Keratinocyte (primary cell): ENCODE measurements at regions not wholly inside any gene's neighbourhood (a gene's known extent, or its start where the extent isn't known, plus 50 kb on each side); places are given as distances from the start of the nearest gene placed in this dataset.

ENCODE experiments used
- DNase-seq: peaks from one replicate; pipeline ENCODE4 v3.0.0-alpha.2; 2011; ENCODE audit warnings: low read depth, missing footprints, low spot score
- FAIRE-seq: peaks from 2 replicates; lab custom pipeline; 2011; peaks lifted over from hg19 to GRCh38; lab: Jason Lieb, UNC
- H2AFZ ChIP-seq: 2 replicates; pipeline ENCODE4 v1.6.0; 2012; ENCODE audit warnings: low read length, control low read depth, inconsistent platforms; ENCODE audit not compliant: control insufficient read depth
- H3K27ac ChIP-seq: 2 replicates; pipeline ENCODE4 v1.5.1; 2011; ENCODE audit warnings: low read length; ENCODE audit not compliant: control insufficient read depth, insufficient read depth
- H3K27me3 ChIP-seq: 3 replicates; pipeline ENCODE4 v1.6.0; 2011; ENCODE audit warnings: low read length; ENCODE audit not compliant: control insufficient read depth, insufficient read depth; ENCODE audit errors: extremely low read depth
- H3K36me3 ChIP-seq, 2 experiments: 2 replicates in 1 of 2; 3 replicates in 1 of 2; pipeline ENCODE4 v1.5.1; 2011; ENCODE audit warnings: low read length in 2 of 2, mild to moderate bottlenecking in 1 of 2; ENCODE audit not compliant: control insufficient read depth in 2 of 2, insufficient read depth in 2 of 2; ENCODE audit errors: extremely low read depth in 1 of 2
- H3K4me1 ChIP-seq: 3 replicates; pipeline ENCODE4 v1.5.1; 2011; ENCODE audit warnings: low read length; ENCODE audit not compliant: control insufficient read depth, insufficient read depth; ENCODE audit errors: extremely low read depth
- H3K4me2 ChIP-seq: 3 replicates; pipeline ENCODE4 v1.6.0; 2011; ENCODE audit warnings: low read depth, low read length; ENCODE audit not compliant: control insufficient read depth, insufficient read depth; ENCODE audit errors: extremely low read depth
- H3K4me3 ChIP-seq, 3 experiments: fragments of 200-600 bp in 1 of 3; sonication (generic) in 1 of 3; 2 replicates in 2 of 3; 3 replicates in 1 of 3; pipeline ENCODE4 v1.5.1; 2011 to 2016; ENCODE audit warnings: low read length in 3 of 3, mild to moderate bottlenecking in 3 of 3, control low read depth in 2 of 3, inconsistent platforms in 1 of 3, low read depth in 1 of 3, mixed read lengths in 1 of 3, mixed run types in 1 of 3, moderate library complexity in 1 of 3; ENCODE audit not compliant: control insufficient read depth in 2 of 3, insufficient read depth in 2 of 3; ENCODE audit errors: extremely low read depth in 1 of 3
- H3K79me2 ChIP-seq: 2 replicates; pipeline ENCODE4 v1.6.0; 2012; ENCODE audit warnings: low read length; ENCODE audit not compliant: control insufficient read depth, insufficient read depth
- H3K9ac ChIP-seq: 3 replicates; pipeline ENCODE4 v1.6.0; 2011; ENCODE audit warnings: low read length; ENCODE audit not compliant: control insufficient read depth, insufficient read depth; ENCODE audit errors: extremely low read depth
- H3K9me1 ChIP-seq: 3 replicates; pipeline ENCODE4 v1.6.0; 2011; ENCODE audit warnings: low read length; ENCODE audit not compliant: control insufficient read depth, insufficient read depth; ENCODE audit errors: extremely low read depth
- H3K9me3 ChIP-seq: 2 replicates; pipeline ENCODE4 v1.5.1; 2012; ENCODE audit warnings: low read depth, low read length; ENCODE audit not compliant: control insufficient read depth
- H4K20me1 ChIP-seq: 3 replicates; pipeline ENCODE4 v1.6.0; 2011; ENCODE audit warnings: low read length; ENCODE audit not compliant: control insufficient read depth, insufficient read depth; ENCODE audit errors: extremely low read depth
- CTCF ChIP-seq, 3 experiments: IDR thresholded peaks in 1 of 3; conservative IDR thresholded peaks in 1 of 3; optimal IDR thresholded peaks in 1 of 3; 2 replicates in 2 of 3; 3 replicates in 1 of 3; pipeline versions ENCODE3 to v1.5.1; 2011; ENCODE audit warnings: low read length in 3 of 3, mild to moderate bottlenecking in 3 of 3, moderate library complexity in 2 of 3, control low read depth in 1 of 3, inconsistent platforms in 1 of 3; ENCODE audit not compliant: insufficient read depth in 2 of 3; ENCODE audit errors: extremely low read depth in 1 of 3
- EZH2 ChIP-seq: IDR thresholded peaks from one replicate; pipeline ENCODE4 v1.6.1; 2012; ENCODE audit warnings: inconsistent platforms, mild to moderate bottlenecking, low read length, moderate library complexity
- dilution Hi-C: fragments of 300-500 bp; cut with MboI; formaldehyde crosslinking; loops from one replicate; pipeline ENCODE4 v1.7.0; 2020; ENCODE audit warnings: low sequenced_read_pairs; ENCODE audit not compliant: extremely low pct_ligation_motif_present

- Histone ChIP-seq H3K79me2 (no peaks in the 10 kb centered on the region), H3K27me3 (no peaks in the 10 kb centered on the region), H3K4me1 (no peaks in the 10 kb centered on the region), H3K9ac (no peak overlapping the region), H4K20me1 (no peaks in the 10 kb centered on the region), H3K4me2 (no peak overlapping the region), H2AFZ (no peak overlapping the region), H3K9me3 (no peaks in the 10 kb centered on the region), H3K9me1 (no peaks in the 10 kb centered on the region), H3K27ac (no peak overlapping the region), H3K36me3 (no peaks in the 10 kb centered on the region), H3K4me3 (no peak overlapping the region)
- FAIRE-seq (no peak), DNase-seq (no peak)
- TF ChIP-seq EZH2: no peak
- TF ChIP-seq CTCF (optimal IDR thresholded peaks at IDR 0.05 in 1 of 3, IDR thresholded peaks at IDR 0.05 in 1 of 3, conservative IDR thresholded peaks at IDR 0.05 in 1 of 3; ENCODE audit: extremely low read depth in 1 of 3, insufficient read depth in 2 of 3, low read length in 3 of 3): peak in 2 of 3 experiments; percentile 26 to 31
- dilution Hi-C loops: no loop called here
These were observed 342.2 kb downstream of the GBE1 start for GRCh38 chr3:81419228-81419627.

GRCh38 chr3:81416812-81417211, 344.6 kb downstream of the GBE1 start:
- no peak for TF ChIP-seq CTCF (optimal IDR thresholded peaks at IDR 0.05 in 1 of 3, IDR thresholded peaks at IDR 0.05 in 1 of 3, conservative IDR thresholded peaks at IDR 0.05 in 1 of 3; ENCODE audit: extremely low read depth in 1 of 3, insufficient read depth in 2 of 3, low read length in 3 of 3)
- TF ChIP-seq EZH2: no peak
- H3K9ac ChIP-seq: no peak overlapping the region
- no peak overlapping the region for H3K27ac ChIP-seq
- H3K36me3 ChIP-seq: no peaks in the 10 kb centered on the region
- no peak overlapping the region for H3K4me3 ChIP-seq
- no peaks in the 10 kb centered on the region for H3K9me1 ChIP-seq
- FAIRE-seq (no peak), DNase-seq (no peak)
- H3K9me3 ChIP-seq: no peaks in the 10 kb centered on the region
- H3K4me2 ChIP-seq: no peak overlapping the region
- no peaks in the 10 kb centered on the region for H4K20me1 ChIP-seq
- dilution Hi-C loops: no loop called here
- no peaks in the 10 kb centered on the region for H3K79me2 ChIP-seq
- no peaks in the 10 kb centered on the region for H3K27me3 ChIP-seq
- H2AFZ ChIP-seq: no peak overlapping the region
- H3K4me1 ChIP-seq: no peaks in the 10 kb centered on the region
